HG02623 (cell line): ENCODE measurements at regions not wholly inside any gene's neighbourhood (a gene's known extent, or its start where the extent isn't known, plus 50 kb on each side); places are given as distances from the start of the nearest gene placed in this dataset.

ENCODE experiments used
- ATAC-seq: cut with Tn5 transposase; IDR thresholded peaks from one replicate; pipeline ENCODE4 v1.9.1; 2021; ENCODE audit warnings: moderate library complexity; ENCODE audit not compliant: unreplicated experiment

DNA sequence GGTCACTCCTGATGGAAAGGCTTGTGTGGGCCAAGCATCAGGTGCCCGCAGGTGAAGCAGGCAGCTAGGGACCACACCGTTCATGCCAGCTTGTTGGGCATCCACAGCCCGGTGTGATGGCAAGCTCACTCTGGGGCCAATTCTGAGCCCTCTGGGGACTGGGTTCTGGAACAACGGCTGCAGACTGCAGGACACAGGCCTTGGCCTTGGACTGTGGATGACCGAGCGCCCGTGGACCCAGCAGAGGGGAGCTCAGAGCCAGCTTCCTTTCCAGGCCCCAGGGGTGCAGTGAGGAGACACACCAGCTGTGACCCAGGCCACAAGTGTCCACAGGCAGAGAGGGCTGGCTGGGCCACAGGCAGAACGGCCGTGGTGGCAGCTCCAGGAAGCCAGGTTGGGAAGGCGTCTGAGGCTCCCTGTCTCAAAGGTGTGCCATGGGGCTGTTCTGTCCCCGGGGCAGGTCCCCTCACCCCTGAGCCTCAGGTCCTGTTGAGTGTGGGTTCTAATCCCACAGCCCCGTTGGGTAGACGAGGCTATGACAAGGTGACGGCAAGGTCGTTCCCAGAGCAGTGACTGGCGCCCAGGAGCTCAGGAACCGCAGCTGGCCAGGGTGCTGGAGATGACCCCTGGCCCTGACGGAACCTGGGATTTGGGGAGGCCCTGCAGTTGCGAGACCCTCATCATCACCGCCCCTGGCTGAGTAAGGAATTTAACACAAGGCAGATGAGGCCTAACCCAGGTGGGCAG lies 1079.4 kb downstream of the BRD1 start:
- no peak for ATAC-seq

DNA sequence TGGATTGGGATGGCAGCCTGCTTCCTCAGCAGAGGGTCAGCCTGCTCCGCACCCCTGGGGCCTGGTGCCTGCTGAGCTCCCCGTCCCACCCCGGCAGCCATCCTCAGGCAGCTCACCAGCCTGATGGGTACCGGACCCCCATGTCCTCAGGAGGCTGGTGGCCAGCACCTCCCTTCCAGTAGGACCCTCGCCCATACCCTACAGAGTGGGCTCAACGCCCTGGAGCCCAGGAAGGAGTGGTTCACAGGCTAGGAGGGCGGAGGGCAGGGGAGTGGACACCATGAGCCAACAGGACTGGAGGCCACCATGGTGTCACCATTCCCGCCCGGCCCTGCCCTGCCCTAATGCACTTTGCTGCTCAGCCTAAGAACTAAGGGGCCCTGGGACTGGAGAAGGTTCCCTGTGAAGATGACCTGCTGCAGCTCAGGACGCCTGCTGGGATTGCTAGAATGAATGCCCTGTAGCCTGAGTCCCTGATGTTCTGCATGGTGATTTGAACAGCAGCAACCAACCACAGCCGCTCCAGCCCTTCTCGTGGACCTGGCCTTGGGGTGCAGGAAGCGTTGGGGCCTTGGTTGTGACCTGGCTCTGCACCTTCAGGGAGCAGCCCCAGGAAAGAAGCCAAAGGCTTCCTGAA lies 1080.8 kb downstream of the BRD1 start:
- ATAC-seq, result no peak

DNA sequence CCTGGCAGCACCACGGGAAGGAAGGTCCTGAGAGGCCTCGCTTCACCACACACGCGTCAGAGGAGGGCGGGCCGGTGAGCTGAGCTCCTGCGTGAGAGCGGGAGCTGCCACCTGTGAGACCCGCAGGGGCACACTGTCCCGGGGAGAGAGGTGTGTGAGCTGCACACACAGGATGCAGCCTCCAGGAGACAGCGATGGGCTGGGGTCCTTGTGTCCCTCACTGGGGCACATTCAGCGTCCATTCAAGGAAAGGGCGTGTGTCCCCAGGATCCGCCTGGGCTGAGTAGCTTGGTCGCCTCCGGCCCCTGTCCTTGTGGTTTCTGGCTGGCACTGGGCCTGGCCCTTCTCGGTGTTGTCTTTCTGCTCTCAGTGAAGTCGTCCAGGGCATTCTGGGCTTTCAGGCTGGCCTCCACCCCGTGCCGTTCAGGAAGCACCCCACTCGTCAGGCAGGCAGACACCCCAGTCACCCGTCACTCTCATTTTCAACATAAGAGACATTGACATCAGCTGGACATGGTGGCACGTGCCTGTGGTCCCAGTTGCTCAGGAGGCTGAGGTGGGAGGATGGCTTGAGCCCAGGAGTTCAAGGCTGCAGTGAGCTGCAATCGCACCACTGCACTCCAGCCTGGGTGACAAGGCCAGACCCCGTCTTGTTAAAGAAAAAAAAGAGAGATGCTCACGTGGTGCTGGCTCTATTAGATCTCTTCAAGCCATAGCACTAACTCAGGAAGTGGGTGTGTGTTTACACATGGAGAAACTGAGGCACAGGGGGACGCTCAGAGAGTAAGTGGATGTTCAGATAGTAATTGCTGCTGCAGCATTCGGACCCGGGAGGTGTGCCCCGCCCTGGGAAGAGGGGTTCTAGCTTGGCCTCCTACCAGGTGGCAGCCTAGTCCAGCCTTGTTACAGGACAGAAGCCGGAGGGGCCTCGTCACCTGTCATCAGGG lies 1081.6 kb downstream of the BRD1 start:
- no peak for ATAC-seq

DNA sequence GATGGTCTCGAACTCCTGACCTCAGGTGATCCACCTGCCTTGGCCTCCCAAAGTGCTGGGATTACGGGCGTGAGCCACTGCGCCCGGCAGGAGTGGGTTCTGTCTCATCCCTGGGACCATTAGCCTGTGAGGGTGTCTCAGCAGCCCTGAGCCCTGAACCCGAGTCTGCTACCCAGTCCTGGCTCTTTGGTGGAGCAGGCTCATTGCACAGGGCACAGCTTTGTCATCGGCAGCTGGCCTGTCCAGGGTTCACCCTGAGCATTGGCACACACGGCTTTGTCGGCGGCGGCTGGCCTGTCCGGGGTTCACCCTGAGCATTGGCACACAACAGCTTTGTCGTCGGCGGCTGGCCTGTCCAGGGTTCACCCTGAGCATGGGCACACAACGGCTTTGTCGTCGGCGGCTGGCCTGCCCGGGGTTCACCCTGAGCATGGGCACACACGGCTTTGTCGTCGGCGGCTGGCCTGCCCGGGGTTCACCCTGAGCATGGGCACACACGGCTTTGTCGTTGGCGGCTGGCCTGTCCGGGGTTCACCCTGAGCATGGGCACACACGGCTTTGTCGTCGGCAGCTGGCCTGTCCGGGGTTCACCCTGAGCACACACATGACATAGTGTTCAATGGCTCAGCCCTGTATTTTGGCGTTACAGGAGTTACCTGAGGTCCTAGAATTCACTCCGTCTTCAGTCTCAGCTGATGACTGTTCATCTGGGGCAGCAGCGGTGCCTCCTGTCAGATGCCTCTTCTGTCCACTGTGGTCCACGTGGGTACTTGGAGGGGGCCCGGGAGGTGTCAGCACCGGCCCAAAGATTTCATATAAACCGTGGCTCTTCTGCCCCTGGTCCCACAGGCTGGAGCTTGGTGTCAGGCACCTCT lies 1082.5 kb downstream of the BRD1 start:
- no peak for ATAC-seq

DNA sequence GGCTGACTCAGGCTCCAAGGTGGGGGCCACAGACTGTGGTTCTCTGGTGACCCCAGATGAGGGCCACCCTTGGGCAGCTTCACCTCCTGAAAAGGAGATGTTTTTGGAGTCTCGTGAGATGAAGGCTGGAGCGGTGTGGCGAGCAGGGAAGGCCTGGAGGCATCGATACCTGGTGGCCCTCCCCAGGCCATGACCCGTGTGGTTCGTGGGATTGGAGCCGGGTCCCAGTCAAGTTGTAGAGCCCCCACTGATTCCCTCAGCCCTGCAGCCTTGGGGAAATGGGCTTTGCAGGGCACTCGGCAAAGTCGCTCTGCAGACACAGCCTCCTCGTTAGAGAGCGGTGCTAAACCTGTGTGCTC lies 1083.4 kb downstream of the BRD1 start:
- ATAC-seq, result no peak

DNA sequence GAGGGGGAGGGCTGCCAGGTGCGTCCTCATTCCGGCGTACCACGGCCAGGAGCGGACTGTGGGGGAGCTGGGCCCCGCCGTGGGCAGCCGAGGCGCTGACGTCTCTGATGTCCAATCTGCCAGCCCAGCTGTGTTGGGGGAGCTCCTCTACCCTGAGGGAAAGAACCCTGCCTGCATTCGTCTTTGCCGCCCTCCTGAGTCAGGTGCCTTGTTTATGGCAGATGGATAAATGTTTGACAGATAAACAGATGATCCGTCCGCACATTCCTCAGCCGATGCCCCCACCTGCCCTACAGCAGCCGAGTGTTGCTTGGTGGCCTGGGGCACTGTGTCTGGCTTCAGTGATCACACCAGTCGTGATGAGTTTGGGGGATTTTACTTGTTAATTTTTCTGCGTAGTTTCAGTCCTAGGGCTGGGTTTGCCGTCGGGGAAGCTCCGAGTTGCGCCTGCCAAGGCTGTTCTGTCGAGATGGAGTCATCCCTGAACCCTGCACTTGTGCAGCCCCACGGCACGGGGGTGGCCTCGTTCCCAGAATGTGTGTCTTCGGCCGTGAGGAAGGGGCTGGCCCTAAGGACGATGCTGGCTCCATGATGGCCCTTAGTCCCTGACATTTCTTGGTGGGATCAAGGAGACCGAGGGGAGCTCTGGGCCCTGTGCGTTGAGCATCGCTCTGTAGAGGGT lies 1083.9 kb downstream of the BRD1 start:
- no peak for ATAC-seq

DNA sequence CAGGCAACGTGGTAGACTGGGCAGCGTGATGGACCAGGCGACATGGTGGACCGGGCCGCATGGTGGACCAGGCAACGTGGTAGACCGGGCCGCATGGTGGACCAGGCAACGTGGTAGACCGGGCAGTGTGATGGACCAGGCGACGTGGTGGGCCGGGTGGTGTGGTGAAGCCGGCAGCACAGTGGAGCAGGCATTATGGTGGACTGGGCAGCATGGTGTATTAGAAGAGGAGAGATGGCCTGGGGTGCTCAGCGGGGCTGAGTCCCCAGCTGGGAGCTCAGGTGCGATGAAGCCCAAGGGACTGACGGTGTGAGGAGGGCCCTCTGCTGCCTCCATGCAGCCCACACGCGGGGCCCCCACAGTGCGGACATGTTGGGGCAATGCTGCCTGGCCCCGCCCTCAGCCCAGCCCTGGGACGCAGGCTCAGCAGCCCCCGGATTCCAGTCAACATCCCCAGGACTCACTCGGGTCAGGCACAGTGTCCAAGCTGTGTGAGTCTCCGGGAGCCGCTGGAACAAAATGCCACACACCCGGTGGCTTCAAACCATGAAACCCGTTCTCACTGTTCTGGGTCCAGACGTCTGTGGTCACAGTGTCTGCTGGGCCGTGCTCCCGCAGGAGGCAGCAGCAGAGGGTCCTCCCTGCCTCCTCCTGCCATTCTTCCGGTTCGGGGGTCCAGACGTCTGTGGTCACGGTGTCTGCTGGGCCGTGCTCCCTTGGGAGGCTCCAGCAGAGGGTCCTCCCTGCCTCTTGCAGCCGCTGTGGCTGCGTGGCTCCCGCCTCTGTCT lies 1084.9 kb downstream of the BRD1 start:
- no peak for ATAC-seq

DNA sequence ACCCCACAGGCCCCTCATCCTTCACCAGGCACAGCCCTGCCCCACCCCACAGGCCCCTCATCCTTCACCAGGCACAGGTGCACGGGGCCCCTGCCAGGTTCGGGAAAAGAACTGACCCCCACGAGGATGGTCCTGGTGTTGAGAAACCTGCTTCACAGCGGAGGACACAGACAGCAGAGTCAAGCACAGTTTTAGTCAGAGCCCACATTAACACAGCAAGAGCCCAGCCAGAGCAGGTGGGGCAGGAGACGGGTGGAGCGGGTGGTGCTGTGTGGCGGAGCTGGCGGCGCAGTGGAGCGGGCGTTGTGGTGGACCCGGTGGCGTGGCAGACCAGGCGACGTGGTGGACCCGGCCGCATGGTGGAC lies 1085.5 kb downstream of the BRD1 start:
- ATAC-seq, result no peak

DNA sequence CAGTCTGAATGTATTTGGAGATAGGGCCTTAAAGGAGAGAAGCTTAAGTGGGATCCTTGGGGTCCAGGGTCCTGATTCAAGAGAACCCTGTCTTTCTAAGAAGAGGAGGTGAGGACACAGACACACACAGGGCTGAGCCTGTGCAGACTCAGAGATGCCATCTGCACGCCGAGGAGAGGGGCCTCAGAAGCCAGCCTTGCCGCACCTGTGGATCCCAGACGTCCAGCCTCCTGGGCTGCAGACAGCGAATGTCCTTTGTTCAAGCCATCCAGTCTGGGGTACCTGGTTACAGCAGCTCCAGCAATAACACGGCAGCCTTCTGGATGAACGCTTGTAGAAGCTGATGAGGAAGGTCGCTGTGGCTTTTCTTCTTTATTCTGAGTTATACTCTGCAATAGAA lies 1086.1 kb downstream of the BRD1 start:
- ATAC-seq, result no peak

DNA sequence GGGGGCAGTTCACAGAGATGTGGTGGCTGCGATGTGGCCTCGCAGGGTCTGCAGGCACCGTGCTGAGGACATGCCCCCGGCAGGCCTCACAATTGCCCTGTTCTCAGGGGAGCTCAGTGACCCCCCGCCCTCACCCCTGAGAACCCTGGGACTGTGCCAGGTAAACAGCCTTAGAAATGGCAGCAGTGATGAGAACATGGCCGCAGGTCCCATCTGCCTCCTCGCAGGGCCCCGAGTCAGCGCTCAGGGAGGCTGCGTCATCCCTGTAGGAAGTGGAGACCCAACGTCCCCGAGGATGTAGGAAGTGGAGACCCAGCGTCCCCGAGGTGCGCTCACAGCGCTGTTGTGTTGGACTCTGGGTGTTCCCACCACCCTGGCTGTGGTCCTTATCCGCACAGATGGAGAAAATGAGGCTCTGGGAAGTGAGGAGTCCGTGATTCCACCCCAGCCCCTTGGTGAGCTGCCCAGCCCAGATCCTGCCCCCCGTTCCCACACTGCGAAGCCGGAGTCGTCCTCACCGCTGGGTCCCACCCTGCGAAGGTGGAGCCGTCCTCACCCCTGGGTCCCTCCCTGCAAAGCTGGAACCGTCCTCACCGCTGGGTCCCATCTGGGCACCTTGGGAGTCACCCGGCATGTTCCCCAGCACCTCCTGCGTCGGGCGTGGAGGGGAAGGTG lies 1086.8 kb downstream of the BRD1 start:
- no peak for ATAC-seq

DNA sequence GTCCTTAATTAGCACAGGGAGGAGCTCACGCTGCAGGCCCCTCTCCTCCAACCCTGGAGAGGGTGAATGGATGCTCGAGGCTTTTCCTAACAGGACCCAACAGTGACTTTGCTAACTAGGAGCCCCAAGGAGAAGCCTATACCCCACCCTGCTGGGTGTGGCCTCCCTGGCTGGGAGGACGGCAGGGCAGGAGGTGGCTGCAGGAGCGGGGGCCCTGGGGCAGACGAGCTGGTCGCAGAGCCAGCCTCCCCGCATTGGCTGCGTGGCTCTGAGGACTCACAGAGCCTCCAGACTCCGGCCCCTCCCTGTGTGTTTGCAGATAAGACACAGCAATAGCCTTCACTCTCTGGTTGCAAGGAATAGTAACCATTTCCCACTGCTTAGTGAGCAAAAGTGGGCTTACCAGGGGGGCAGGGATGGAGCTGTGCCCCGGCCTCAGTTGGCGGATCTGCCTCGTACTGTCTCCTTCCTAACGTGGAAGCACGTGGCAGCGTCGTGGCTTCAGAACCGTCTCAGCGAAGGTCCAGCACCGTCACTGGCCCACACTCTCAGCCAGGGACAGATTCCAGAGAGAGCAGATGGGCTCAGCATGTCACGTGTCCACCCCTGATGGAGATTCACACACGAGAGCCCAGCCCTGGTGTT lies 1087.5 kb downstream of the BRD1 start:
- no peak for ATAC-seq

DNA sequence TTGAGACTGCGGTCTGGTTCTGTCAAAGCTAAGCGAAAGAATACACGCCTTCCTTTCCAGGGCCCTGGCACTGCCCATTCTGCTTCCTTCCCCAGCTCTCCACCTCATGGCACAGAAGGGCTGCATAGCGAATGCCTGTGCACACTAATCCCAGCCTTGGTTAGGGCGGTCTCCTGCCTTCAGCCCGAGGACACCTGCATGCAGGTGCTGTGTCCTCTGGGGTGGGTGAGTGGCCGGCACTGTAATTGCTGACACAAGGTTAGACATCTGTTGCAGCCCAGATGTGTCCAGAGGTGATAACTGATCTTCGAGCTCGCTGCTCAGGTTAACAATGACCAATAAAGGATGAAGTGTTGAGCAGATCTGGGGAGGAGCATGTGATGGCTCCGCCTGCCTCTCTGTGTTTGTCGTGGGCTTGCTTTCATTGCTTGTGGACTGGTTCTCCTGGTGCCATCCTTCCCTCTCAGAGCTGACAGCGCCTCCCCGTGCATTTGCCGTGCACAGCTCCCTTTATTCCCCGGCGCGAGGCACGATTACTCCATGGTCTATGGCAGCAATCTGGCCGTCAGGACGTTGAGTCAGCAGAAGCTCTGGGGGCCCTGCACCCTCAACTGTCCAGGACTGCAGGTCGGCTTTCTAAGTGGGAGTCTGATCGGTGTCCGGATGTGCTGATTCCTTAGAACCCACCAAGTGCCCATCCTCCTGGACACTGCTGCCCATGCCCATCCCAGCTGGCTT lies 1088.2 kb downstream of the BRD1 start:
- no peak for ATAC-seq

DNA sequence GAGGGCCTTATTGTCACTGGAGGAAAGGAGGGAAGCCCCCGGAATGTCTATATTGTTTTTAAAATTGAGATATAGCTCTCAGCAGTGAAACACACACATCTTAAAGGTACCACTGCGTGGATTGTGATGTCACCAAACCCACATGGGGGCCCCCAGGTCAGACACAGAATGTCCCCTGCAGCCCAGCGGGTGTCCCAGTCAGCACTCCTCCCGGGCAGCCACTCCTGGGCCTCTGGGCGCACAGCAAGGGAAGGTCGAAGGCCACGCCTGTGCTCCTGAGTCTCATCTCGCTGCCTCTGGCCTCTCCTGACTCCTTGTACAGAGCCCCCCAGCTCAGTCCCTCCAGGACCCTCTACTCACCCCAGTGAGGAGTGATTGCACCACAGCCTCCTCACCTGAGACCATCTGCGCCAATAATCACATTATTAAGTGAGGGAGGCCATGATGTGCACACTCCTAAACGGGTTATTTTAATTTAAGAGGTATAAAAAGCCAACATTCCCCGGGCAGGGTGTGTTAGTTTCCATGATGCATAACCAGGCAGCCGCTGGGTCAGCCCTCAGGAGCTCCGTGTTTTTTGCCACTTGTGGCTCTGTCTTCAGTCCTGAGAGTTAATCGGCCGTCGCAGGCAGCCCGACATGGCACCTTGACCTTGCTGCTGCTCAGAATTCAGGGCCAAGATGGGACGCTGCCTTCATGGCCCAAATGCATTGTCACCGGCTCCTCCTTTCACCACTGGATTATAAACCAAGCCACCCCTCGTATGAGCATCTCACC lies 1089.3 kb downstream of the BRD1 start:
- ATAC-seq, result no peak

DNA sequence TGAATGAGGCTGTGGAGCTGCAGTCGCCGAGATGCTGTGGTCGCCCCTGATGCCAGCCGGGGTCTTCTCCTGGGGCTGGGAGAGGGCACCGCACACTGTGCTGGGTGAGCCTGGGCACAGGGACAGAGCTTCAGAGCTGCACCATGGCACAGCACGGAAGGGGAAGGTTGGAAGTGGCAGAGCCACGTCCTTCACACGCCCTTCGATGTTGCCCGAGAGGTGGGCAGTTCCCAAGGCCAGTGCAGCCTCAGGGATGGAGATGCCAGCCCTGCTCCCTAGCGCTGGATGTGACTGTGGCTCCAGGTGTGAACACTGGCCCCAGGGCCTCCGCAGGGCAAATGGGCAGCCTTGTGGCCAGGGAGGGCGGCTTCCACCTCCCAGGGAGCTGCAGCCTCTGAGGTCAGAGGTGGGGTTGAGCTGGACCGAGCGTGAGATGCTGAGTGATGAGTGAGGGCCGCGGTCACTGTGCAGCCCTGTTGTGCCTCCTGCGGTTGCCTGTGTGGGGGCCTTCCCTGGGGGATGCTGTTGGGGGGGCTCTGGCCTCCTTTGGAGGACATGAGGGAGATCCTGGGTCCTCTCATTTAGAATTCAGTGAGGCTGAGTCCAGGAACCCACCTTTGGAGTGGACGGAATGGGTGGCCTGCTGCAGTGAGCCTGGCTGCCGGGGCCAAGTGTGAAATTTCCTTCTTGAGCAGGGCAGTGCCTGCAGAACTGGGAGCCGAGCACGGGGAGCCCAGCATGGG lies 1090.0 kb downstream of the BRD1 start:
- ATAC-seq, result no peak

DNA sequence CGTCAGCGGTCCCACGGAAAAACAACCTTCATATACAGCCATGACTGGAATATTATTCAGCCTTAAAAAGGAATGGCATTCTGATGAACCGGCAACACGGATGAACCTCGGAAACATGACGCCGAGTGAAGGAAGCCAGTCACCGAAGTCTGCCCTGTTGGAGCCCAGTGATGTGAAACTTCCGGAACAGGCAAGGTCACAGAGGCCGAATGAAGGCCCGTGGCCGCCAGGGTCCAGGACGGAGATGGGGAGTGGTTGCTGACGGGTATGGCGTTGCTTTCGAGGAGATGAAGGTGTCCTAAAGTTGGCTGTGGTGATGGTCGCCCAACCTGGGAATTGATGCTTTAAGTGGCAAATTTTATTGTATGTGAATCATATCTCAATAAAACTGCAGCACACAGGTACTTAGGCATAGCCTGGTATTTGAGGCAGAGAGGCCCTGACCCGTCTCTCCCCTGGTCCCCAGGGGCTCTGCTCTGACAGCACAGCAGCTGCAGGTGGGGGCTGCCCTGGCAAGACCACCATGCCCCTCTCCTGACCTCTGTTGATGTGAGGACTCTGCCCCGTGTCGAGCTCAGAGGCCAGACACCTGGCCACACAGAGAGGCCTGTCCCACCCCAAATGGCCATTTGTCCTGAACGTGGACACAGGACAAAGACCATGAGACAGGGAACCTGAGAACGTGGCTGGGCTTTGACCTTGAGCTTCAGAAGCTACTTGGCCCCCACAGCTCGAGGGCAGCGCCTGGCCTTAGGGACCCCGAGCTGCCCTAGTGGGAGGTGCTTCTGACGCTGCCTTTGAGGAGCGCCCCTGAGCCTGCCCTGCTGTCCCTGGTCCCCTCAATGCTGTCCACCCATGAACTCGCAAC lies 1090.8 kb downstream of the BRD1 start:
- no peak for ATAC-seq
